Endothelial cell of umbilical vein (primary cell): ENCODE measurements at regions not wholly inside any gene's neighbourhood (a gene's known extent, or its start where the extent isn't known, plus 50 kb on each side); places are given as distances from the start of the nearest gene placed in this dataset.

Experiments
- BruUV-seq: library from RNA; stranded (reverse); fragments of 400-500 nt; replicated peaks from 2 replicates; lab custom pipeline; 2021; lab: Mats Ljungman, UMichigan
- CTCF ChIA-PET: fragments of 300-600, 350-600 bp; sonication (Branson Sonifier 250); formaldehyde crosslinking; loops from one replicate; lab custom pipeline; 2021; ENCODE audit warnings: antibody characterized with exemption, inconsistent platforms; lab: Charles Lee
- POLR2A ChIA-PET: fragments of 300-600, 350-600 bp; sonication (Branson Sonifier 250); formaldehyde crosslinking; loops from one replicate; lab custom pipeline; 2021; ENCODE audit warnings: antibody characterized with exemption, inconsistent platforms; lab: Charles Lee
- DNase-seq: peaks from one replicate; pipeline ENCODE4 v3.0.0-alpha.2; 2011; ENCODE audit warnings: low read depth, low spot score
- FAIRE-seq: peaks from 2 replicates; lab custom pipeline; 2011; peaks lifted over from hg19 to GRCh38; lab: Jason Lieb, UNC
- H2AFZ ChIP-seq: 2 replicates; pipeline ENCODE4 v1.6.0; 2012; ENCODE audit warnings: low read depth, low read length, control low read depth, inconsistent platforms
- H3K27ac ChIP-seq: 2 replicates; pipeline ENCODE4 v1.5.1; 2011; ENCODE audit warnings: low read depth, mild to moderate bottlenecking, control low read depth, low read length, moderate library complexity; ENCODE audit not compliant: insufficient read depth
- H3K27me3 ChIP-seq, 2 experiments: 2 replicates each; pipeline versions ENCODE4 v1.6.0 to v1.6.1; 2011; ENCODE audit warnings: low read length in 2 of 2, mixed read lengths in 1 of 2; ENCODE audit not compliant: control insufficient read depth in 2 of 2, insufficient read depth in 2 of 2
- H3K36me3 ChIP-seq, 2 experiments: 2 replicates in 1 of 2; 3 replicates in 1 of 2; pipeline ENCODE4 v1.5.1; 2011; ENCODE audit warnings: low read length in 2 of 2, mild to moderate bottlenecking in 1 of 2, moderate library complexity in 1 of 2; ENCODE audit not compliant: control insufficient read depth in 2 of 2, insufficient read depth in 2 of 2; ENCODE audit errors: extremely low read depth in 1 of 2
- H3K4me1 ChIP-seq: 3 replicates; pipeline ENCODE4 v1.5.1; 2011; ENCODE audit warnings: mild to moderate bottlenecking, low read length; ENCODE audit not compliant: control insufficient read depth, insufficient read depth; ENCODE audit errors: extremely low read depth
- H3K4me2 ChIP-seq: 2 replicates; pipeline ENCODE4 v1.6.1; 2011; ENCODE audit warnings: low read length, control low read depth, mixed read lengths; ENCODE audit not compliant: insufficient read depth
- H3K4me3 ChIP-seq, 3 experiments: fragments of 200-600 bp in 1 of 3; sonication (generic), shearing (Covaris generic) in 1 of 3; replicated peaks in 1 of 3; 2 replicates each; pipeline ENCODE4 v1.5.1; 2011 to 2016; ENCODE audit warnings: control low read depth in 3 of 3, low read length in 3 of 3, mild to moderate bottlenecking in 2 of 3, inconsistent platforms in 1 of 3, low read depth in 1 of 3, moderate library complexity in 1 of 3; ENCODE audit not compliant: insufficient read depth in 1 of 3
- H3K79me2 ChIP-seq: 2 replicates; pipeline ENCODE4 v1.6.0; 2012; ENCODE audit warnings: low read length, inconsistent platforms; ENCODE audit not compliant: control insufficient read depth, insufficient read depth
- H3K9ac ChIP-seq: replicated peaks from 2 replicates; pipeline ENCODE3; 2011; ENCODE audit warnings: low read length, control low read depth; ENCODE audit not compliant: insufficient read depth; ENCODE audit errors: extremely low read depth
- H3K9me1 ChIP-seq: replicated peaks from 3 replicates; pipeline ENCODE4 v1.6.0; 2011; ENCODE audit warnings: mild to moderate bottlenecking, low read length; ENCODE audit not compliant: control insufficient read depth, insufficient read depth; ENCODE audit errors: extremely low read depth
- H3K9me3 ChIP-seq: replicated peaks from 2 replicates; pipeline ENCODE4 v1.5.1; 2012; ENCODE audit warnings: low read length, inconsistent platforms; ENCODE audit not compliant: control insufficient read depth, insufficient read depth
- H4K20me1 ChIP-seq: replicated peaks from 2 replicates; pipeline ENCODE3; 2011; ENCODE audit warnings: mild to moderate bottlenecking, low read length; ENCODE audit not compliant: control insufficient read depth, insufficient read depth; ENCODE audit errors: extremely low read depth
- CTCF ChIP-seq, 2 donors: IDR thresholded peaks; 1 replicate in 1 of 2; 2 replicates in 1 of 2; pipeline ENCODE4 v1.5.1; 2011; ENCODE audit warnings: low read length in 2 of 2, mild to moderate bottlenecking in 2 of 2, moderate library complexity in 2 of 2, control low read depth in 1 of 2, inconsistent platforms in 1 of 2, low read depth in 1 of 2; ENCODE audit not compliant: insufficient read depth in 1 of 2; ENCODE audit errors: extremely low read depth in 1 of 2
- EZH2 ChIP-seq: IDR thresholded peaks from 2 replicates; pipeline ENCODE4 v1.6.1; 2012; ENCODE audit warnings: borderline replicate concordance, low read depth, mild to moderate bottlenecking, moderate library complexity, low read length, inconsistent platforms; ENCODE audit not compliant: severe bottlenecking
- FOS ChIP-seq: IDR thresholded peaks from 2 replicates; pipeline ENCODE4 v1.6.1; 2011; ENCODE audit warnings: mild to moderate bottlenecking, low read length, moderate library complexity, borderline replicate concordance; ENCODE audit not compliant: insufficient read depth
- GATA2 ChIP-seq: IDR thresholded peaks from 2 replicates; pipeline ENCODE4 v1.7.0; 2011; ENCODE audit warnings: low read depth, mild to moderate bottlenecking, moderate library complexity, mixed read lengths, low read length; ENCODE audit not compliant: insufficient read length, insufficient read depth
- JUN ChIP-seq: IDR thresholded peaks from 2 replicates; pipeline ENCODE4 v1.6.1; 2011; ENCODE audit warnings: borderline replicate concordance, low read depth; ENCODE audit not compliant: insufficient read length, insufficient read depth
- MYC ChIP-seq: IDR thresholded peaks from one replicate; pipeline ENCODE4 v1.6.1; 2011; ENCODE audit warnings: mild to moderate bottlenecking, low read depth, low read length
- POLR2A ChIP-seq: IDR thresholded peaks from 2 replicates; pipeline ENCODE4 v1.6.1; 2012; ENCODE audit warnings: low read depth, mild to moderate bottlenecking, control low read depth, low read length
- POLR2AphosphoS5 ChIP-seq: IDR thresholded peaks from 2 replicates; pipeline ENCODE4 v1.6.1; 2012; ENCODE audit warnings: low read depth, mild to moderate bottlenecking, control low read depth, low read length, moderate library complexity; ENCODE audit not compliant: insufficient read depth
- dilution Hi-C: fragments of 300-500 bp; cut with MboI; formaldehyde crosslinking; loops from one replicate; pipeline ENCODE4 v1.15.0; 2019; ENCODE audit warnings: low sequenced_read_pairs; ENCODE audit not compliant: extremely low pct_ligation_motif_present
- intact Hi-C: fragments of 100-400 bp; cut with micrococcal nuclease; formaldehyde crosslinking; loops from one replicate; pipeline ENCODE4 v1.10.0; 2022
- TF ChIP-seq, protein P1 (sequence below): IDR thresholded peaks from 2 replicates; pipeline ENCODE4 v1.6.1; 2011; ENCODE audit not compliant: insufficient read depth, insufficient read length

DNA sequence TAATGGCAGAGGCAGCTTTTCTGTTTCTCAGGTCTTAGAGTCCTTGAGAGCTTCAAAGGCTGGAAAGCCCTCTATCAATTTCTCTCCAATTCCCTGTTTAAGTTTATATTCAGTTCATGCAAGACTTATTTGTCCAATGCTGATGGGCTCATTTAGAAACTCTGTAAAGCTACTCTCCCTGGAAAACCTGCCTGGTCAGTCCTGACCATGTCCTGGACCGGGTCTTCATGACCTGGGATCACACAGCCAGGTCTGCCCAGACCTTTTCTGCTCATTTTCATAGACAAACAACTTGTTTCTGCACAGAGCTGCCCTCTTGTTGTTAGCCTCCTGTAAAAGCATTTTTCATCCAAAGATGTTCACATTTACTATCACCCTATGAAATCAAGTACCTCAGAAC is 85.4 kb upstream of the TBCA start:
- Histone ChIP-seq H4K20me1 (no peaks in the 10 kb centered on the region), H3K9me1 (no peaks in the 10 kb centered on the region), H3K4me2 (no peak overlapping the region), H3K9me3 (no peaks in the 10 kb centered on the region), H2AFZ (no peak overlapping the region), H3K79me2 (no peaks in the 10 kb centered on the region), H3K36me3 (no peaks in the 10 kb centered on the region), H3K4me3 (no peak overlapping the region), H3K27me3 (peaks cover 25 to 29% of the 10 kb centered on the region in 2 experiments), H3K27ac (no peak overlapping the region), H3K4me1 (no peaks in the 10 kb centered on the region), H3K9ac (no peak overlapping the region)
- TF ChIP-seq MYC (no peak), CTCF (IDR thresholded peaks at IDR 0.05; ENCODE audit: extremely low read depth in 1 of 2, insufficient read depth in 1 of 2, low read depth in 1 of 2, low read length in 2 of 2) (no peak), EZH2 (no peak), POLR2AphosphoS5 (no peak), JUN (no peak), POLR2A (no peak), GATA2 (no peak), FOS (no peak)
- TF ChIP-seq, protein P1, sequence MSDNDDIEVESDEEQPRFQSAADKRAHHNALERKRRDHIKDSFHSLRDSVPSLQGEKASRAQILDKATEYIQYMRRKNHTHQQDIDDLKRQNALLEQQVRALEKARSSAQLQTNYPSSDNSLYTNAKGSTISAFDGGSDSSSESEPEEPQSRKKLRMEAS: no peak
- ChIA-PET CTCF (interaction anchor here (1.4 to 1.6 kb wide), 2 partner anchors 9 to 95 kb away, joined by 3 read pairs; no protein-coding TSS in a partner anchor), POLR2A (no interaction called here)
- no peak for FAIRE-seq
- no TSS peak for BruUV-seq
- DNase-seq: no peak
- dilution Hi-C loops: no loop called here
- intact Hi-C loops: no loop called here
